IPS-NIHi7 (cell line): ENCODE measurements at regions not wholly inside any gene's neighbourhood (a gene's known extent, or its start where the extent isn't known, plus 50 kb on each side); places are given as distances from the start of the nearest gene placed in this dataset.

Source experiments
- DNase-seq: peaks from one replicate; pipeline ENCODE4 v3.0.0; 2012; ENCODE audit warnings: mixed read lengths; ENCODE audit errors: extremely low spot score

- no peak for DNase-seq
Measured at GRCh38 chr2:146523196-146523595, 1321.6 kb upstream of the ACVR2A start.

- no peak for DNase-seq
Measured at GRCh38 chr2:146506851-146507250, 1338.0 kb upstream of the ACVR2A start.

- DNase-seq: no peak
Measured at GRCh38 chr2:146503366-146503765, 1341.5 kb upstream of the ACVR2A start.

GRCh38 chr2:146496248-146496647 lies 1348.6 kb upstream of the ACVR2A start:
- no peak for DNase-seq

- no peak for DNase-seq
Measured at GRCh38 chr2:146489386-146489785, 1355.4 kb upstream of the ACVR2A start.

- DNase-seq: no peak
Measured at GRCh38 chr2:146481629-146482028, 1363.2 kb upstream of the ACVR2A start.

GRCh38 chr2:146477383-146477782 lies 1367.4 kb upstream of the ACVR2A start:
- DNase-seq: no peak

- DNase-seq: no peak
Measured at GRCh38 chr2:146468578-146468977, 1376.3 kb upstream of the ACVR2A start.

GRCh38 chr2:146467425-146467824 lies 1377.4 kb upstream of the ACVR2A start:
- no peak for DNase-seq

GRCh38 chr2:146465460-146465859 lies 1379.4 kb upstream of the ACVR2A start:
- DNase-seq: no peak

GRCh38 chr2:146461068-146461467 lies 1383.8 kb upstream of the ACVR2A start:
- no peak for DNase-seq

- DNase-seq: no peak
Measured at GRCh38 chr2:146458585-146458984, 1386.2 kb upstream of the ACVR2A start.

GRCh38 chr2:146457221-146457620 lies 1387.6 kb upstream of the ACVR2A start:
- DNase-seq: no peak

- DNase-seq: no peak
Measured at GRCh38 chr2:146455325-146455724, 1389.5 kb upstream of the ACVR2A start.

GRCh38 chr2:146451972-146452371 lies 1392.9 kb upstream of the ACVR2A start:
- DNase-seq: no peak

GRCh38 chr2:146450131-146450530 lies 1394.7 kb upstream of the ACVR2A start:
- no peak for DNase-seq

GRCh38 chr2:146444987-146445386 lies 1399.8 kb upstream of the ACVR2A start:
- no peak for DNase-seq

- no peak for DNase-seq
Measured at GRCh38 chr2:146444085-146444484, 1400.7 kb upstream of the ACVR2A start.

GRCh38 chr2:146438246-146438645 lies 1406.6 kb upstream of the ACVR2A start:
- no peak for DNase-seq

- no peak for DNase-seq
Measured at GRCh38 chr2:146437712-146438111, 1407.1 kb upstream of the ACVR2A start.

- no peak for DNase-seq
Measured at GRCh38 chr2:146433116-146433875, 1411.5 kb upstream of the ACVR2A start.

GRCh38 chr2:146429366-146429765 lies 1415.5 kb upstream of the ACVR2A start:
- DNase-seq: no peak

- no peak for DNase-seq
Measured at GRCh38 chr2:146417942-146418341, 1426.9 kb upstream of the ACVR2A start.

- DNase-seq: no peak
Measured at GRCh38 chr2:146415291-146415690, 1429.5 kb upstream of the ACVR2A start.
